GM12874 (cell line): ENCODE measurements at regions not wholly inside any gene's neighbourhood (a gene's known extent, or its start where the extent isn't known, plus 50 kb on each side); places are given as distances from the start of the nearest gene placed in this dataset.

Experiments used
- CTCF ChIP-seq: IDR thresholded peaks from 2 replicates; pipeline ENCODE4 v1.5.1; 2011; ENCODE audit warnings: low read depth, mild to moderate bottlenecking, control low read depth, low read length, moderate library complexity; ENCODE audit not compliant: insufficient read depth

GRCh38 chr9:13896922-13897835 is 416.8 kb downstream of the NFIB start:
- no peak for TF ChIP-seq CTCF

- TF ChIP-seq CTCF, result no peak
These were observed 417.9 kb downstream of the NFIB start for GRCh38 chr9:13896047-13896446.

- TF ChIP-seq CTCF, result no peak
These were observed 428.7 kb downstream of the NFIB start for GRCh38 chr9:13885258-13885657.

- TF ChIP-seq CTCF, result no peak
These were observed 434.0 kb downstream of the NFIB start for GRCh38 chr9:13879981-13880380.

- no peak for TF ChIP-seq CTCF
These were observed 434.9 kb downstream of the NFIB start for GRCh38 chr9:13879011-13879410.

- TF ChIP-seq CTCF, result no peak
These were observed 435.7 kb downstream of the NFIB start for GRCh38 chr9:13878241-13878711.

- no peak for TF ChIP-seq CTCF
These were observed 437.2 kb downstream of the NFIB start for GRCh38 chr9:13876741-13877140.
